ENCODE measurements at regions not wholly inside any gene's neighbourhood (a gene's known extent, or its start where the extent isn't known, plus 50 kb on each side); places are given as distances from the start of the nearest gene placed in this dataset.
"Not testable (repeated sequence)": the region's sequence is repeated elsewhere in the genome, so short reads cannot be mapped to it uniquely, and the experiment has no call there.

DNA sequence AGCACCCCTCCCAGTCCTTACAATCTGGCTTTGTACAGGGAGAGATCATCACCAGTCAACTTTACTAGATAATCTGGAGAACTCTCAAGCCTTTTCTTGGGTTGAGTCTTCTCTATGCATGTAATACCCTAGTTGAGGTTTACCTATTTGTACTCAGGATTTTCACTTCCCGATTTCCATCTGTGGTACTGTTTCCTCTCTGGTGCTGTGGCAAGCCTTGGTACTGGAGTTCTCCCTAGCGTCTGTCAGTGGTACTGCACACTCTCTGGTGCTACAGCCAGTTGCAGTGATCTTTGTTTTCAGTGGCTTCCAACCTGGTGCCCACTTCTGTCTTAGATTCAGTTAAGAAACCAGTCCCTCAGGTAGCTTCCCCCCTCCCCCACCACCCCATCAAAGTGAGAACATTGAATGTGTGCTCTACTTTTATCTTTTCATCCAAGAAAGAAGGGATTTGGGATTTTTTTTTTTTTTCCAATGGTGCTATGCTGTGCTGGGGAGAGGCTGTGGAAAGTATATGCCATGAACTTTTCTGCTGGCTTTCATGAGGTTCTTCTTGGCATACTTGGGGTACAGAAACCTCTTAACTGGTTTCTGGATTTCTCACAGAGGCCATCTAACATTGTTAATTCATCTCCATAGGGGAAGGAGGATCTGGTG is 69.4 kb upstream of the EVL start:
- DNase-seq (ENCODE audit: low read depth): peak; percentile 35

DNA sequence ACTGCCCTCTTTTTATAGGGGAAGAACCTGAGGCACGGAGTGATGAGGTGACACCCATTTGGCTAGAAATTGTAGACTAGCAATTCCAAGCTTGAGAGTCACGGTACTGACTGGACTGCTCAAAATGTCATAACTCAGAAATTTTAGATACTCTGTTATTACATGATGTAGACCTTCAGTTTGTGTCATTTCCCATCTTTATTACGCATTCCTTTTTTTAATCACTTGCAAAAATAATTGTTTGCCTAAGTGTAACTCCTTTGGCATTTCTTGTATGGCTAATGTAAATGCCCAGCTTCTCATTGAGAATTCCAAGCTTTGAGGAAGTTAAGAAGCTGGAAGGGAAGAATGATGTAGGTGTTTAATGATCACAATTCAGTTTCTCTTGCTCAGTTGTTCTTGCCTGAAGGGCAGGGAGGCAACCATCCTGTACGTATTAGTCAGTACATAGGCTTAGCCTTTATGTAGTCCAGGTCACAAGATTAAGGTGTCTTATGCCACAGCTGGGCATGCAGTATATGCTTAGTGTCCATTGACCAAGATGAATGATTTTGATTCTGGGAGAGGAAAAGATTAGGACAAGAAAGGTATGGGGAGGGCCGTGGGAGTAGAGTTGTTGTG is 68.2 kb upstream of the EVL start:
- no peak for DNase-seq (ENCODE audit: low read depth)

DNA sequence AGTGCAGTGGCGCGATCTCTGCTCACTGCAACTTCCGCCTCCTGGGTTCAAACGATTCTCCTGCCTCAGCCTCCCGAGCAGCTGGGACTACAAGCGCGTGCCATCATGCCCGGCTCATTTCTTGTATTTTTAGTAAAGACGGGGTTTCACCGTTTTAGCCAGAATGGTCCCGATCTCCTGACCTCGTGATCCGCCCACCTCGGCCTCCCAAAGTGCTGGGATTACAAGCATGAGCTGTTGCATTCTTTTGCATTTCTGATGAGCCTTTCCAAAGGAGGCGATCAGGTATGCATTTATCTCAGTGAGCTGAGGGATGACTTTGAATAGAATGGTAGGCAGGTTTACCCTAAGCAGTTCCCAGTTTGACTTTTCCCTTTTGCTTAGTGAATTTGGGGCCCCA is 64.8 kb upstream of the EVL start:
- DNase-seq (ENCODE audit: low read depth): not testable (repeated sequence)

DNA sequence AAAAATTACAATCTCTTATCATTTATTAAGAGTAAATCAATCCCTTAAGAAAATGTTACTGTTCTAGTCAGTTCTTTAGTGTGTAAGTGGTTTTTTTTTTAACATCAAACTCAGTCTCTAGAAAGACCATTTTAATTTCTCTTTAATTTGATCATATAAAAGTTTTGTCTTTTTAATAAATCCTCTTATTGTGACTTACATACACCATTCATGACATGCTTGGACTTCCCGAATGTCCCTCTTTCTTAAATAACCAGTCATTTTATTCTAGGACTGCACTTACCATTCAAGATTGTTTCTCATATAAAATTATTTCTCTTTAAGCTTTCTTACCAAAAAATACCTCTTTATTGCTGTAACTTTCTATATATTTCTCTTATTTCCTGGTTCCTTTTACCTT is 60.8 kb upstream of the EVL start:
- DNase-seq (ENCODE audit: low read depth): no peak

DNA sequence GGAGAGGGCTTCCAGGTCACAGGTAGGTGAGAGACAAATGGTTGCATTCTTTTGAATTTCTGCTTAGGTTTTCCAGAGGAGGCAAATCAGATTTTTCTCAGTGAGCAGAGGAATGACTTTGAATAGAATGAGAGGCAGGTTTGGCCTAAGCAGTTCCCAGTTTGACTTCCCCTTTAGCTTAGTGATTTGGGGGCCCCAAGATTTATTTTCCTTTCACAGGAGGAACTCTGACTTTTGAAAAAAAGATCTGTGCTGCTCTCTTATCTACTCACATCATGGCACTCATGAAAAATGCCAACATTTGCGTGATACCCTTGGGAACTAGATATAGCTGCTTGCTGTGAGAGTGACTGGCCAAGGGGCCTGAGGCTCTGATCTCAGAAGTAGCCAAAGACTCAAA is 58.0 kb upstream of the EVL start:
- DNase-seq (ENCODE audit: low read depth): no peak

DNA sequence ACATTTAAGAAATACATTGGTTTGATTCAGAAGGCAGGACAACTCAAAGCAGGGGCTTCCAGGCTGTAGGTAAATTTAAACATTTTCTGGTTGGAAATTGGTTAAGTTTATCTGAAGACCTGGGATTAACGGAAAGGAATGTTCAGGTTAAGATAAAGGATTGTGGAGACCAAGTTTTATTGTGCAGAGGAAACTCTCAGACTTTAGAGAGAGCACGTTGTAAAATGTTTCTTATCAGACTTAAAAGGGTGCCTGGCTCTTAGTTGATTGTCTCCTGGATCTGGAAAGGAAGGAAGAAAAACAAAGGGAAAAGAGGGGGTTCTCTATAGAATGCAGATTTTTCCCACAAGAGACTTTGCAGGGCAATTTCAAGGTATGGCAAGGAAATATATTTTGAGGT is 55.4 kb upstream of the EVL start:
- DNase-seq (ENCODE audit: low read depth): not testable (repeated sequence)

DNA sequence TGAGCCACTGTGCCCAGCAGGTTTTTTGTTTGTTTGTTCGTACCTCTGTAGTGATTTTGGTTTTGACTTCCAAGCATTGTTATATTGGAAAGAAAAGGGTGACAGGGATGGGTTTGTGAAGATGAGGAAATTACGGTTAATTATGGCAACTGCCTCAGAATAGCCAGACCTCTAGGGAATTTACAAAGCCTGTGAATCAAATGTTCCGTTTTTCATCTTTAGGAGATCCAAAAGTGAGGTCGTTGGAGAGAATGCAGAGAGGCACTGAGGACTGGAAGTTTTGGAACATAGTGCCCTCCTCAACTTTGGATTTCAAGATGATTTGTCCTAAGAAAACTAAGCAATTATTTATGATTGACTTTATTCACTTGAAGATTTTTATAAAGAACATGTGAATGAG is 54.5 kb upstream of the EVL start:
- no peak for DNase-seq (ENCODE audit: low read depth)

DNA sequence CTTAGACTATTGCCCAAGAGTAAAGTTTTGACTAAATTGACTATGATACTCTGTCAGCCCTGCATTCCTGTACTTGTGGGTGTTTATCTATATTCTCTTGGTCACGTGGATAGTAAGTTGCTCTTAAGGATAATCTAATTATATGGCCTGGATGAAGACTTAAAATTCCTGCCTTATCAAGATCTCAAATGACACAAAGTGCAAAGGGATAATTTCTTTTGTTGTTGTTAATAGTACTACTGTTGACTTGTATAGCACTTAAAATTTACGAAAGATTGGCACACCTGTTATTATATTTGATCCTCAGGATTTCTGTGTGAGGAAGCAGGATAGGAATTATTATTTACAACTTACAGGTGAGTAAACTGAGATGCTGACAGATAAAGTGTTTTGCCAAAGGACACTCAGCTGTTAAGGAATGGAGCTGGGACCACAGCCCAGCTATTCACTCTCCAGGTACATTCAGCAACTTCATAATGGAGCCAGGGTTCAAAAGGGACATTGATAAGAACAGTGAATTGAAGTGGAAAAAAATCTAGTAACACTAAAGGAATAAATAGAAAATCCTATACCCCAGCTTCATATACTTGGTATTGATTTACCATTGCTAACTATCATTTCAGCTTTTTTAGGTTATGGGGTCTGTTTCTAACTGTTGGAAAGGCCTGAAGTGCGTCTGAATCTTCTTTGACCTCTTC is 53.4 kb upstream of the EVL start:
- DNase-seq (ENCODE audit: low read depth): no peak

DNA sequence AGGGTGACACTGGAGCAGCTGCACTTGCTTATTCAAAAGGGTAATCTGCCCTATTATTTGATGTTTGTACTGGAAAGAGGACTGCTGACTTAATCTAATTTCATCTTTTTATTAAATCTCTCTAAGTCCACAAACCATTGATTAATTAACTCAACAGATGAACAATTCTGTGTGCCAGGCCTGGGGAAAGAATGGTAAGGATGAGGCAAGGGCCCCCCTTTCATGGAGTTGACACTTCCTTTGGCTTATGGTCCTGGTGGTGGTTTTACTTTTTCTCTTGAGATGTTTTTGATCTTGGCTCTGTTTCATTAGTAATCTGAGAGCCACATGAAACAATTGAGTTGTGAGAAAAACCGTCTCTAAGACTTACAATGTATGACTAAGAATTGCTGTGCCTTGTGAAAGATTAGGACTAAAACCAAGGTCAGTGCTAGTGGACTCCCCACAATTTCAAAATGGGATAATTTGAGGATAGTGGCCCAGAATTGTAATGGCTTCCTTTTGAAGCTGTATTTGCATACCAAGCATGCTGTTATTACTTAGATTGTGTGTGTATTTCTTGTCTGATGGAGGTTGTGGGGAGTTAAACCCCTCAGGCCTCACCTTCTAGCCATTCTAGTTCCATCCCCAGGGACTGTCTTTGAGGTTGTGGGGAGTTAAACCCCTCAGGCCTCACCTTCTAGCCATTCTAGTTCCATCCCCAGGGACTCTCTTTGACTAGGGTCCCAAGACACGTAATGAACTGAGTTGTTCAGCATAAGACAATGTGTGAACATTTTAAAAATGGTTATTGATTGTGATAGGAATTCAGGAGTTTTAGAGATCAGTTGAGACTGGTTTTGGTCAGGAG is 52.5 kb upstream of the EVL start:
- DNase-seq (ENCODE audit: low read depth): no peak

DNA sequence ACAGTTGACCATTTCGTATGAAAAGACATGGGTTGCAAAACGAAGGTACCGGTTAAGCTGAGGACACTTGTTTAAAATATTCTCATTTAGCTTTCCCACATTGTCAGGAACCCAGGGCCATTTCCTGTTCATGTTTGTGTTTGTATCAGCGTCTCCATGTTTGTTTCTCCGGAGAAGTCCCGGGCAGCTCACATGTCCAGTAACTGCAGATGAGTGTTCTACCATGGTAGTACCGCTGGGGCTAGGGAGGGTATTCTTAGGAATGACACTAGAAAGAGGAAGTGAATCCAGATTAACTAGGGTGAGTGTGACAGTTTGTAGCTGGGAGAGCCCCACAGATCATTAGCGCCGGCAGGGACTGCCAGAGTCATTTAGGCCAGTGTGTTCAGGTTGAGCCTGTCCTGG is 50.0 kb upstream of the EVL start:
- DNase-seq (ENCODE audit: low read depth): no peak
